ENCODE measurements at regions not wholly inside any gene's neighbourhood (a gene's known extent, or its start where the extent isn't known, plus 50 kb on each side); places are given as distances from the start of the nearest gene placed in this dataset.

GRCh38 chr1:168420177-168420576, 123.6 kb downstream of the XCL2 start:
- no peak for TF ChIP-seq CTCF (conservative IDR thresholded peaks at IDR 0.05; ENCODE audit: low read depth, low read length)
- TF ChIP-seq MAFK (IDR thresholded peaks at IDR 0.05; ENCODE audit: low read depth, low read length): no peak
- no peak for TF ChIP-seq MAZ (IDR thresholded peaks at IDR 0.05; ENCODE audit: borderline replicate concordance, low read depth, low read length)
- no peak for TF ChIP-seq POLR2A (IDR thresholded peaks at IDR 0.05; ENCODE audit: low read depth, low read length)
- no peak for TF ChIP-seq NFE2L2 (IDR thresholded peaks at IDR 0.05; ENCODE audit: low read depth, low read length)
- no peak for TF ChIP-seq SMC3 (IDR thresholded peaks at IDR 0.05; ENCODE audit: low read depth, low read length)
- no peak for TF ChIP-seq RCOR1 (IDR thresholded peaks at IDR 0.05; ENCODE audit: insufficient replicate concordance, low read length)
